ENCODE measurements at regions not wholly inside any gene's neighbourhood (a gene's known extent, or its start where the extent isn't known, plus 50 kb on each side); places are given as distances from the start of the nearest gene placed in this dataset.

DNA sequence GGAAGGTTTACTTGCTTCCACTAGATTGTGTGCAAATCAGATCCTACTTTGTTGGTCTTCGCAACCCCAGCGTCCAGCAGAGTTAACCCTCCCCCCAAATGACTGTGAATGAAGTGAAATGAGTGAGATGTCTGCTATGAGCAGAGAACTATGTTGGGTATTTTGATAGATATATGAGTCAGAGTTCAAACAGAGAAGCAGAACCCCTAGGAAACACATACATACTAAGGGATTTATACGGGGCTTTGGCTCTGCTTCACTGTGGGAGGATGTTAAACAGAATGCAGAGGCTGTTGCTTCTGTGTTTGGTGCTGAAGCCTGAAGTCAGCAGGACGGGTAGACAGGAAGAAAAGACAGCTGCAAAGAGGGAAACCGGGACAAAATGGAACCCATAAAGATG, 197.0 kb downstream of the MZT1 start:
- no peak overlapping the region for H3K4me3 ChIP-seq
- no peaks in the 10 kb centered on the region for H3K36me3 ChIP-seq (replicated peaks in 1 of 2)
- no peak overlapping the region for H3K27ac ChIP-seq
- H3K4me1 ChIP-seq (replicated peaks in 1 of 2): no peaks in the 10 kb centered on the region
- no peak for DNase-seq
- WGBS, 4 donors: 80 to 90% (median 83%) methylated on average over 5 of the region's 5 CpGs
- intact Hi-C loops (cut with DNase I): no loop called here
- no peaks in the 10 kb centered on the region for H3K9me3 ChIP-seq (replicated peaks in 1 of 3)
- TF ChIP-seq POLR2A (IDR thresholded peaks at IDR 0.05): no peak
- TF ChIP-seq, protein P1, sequence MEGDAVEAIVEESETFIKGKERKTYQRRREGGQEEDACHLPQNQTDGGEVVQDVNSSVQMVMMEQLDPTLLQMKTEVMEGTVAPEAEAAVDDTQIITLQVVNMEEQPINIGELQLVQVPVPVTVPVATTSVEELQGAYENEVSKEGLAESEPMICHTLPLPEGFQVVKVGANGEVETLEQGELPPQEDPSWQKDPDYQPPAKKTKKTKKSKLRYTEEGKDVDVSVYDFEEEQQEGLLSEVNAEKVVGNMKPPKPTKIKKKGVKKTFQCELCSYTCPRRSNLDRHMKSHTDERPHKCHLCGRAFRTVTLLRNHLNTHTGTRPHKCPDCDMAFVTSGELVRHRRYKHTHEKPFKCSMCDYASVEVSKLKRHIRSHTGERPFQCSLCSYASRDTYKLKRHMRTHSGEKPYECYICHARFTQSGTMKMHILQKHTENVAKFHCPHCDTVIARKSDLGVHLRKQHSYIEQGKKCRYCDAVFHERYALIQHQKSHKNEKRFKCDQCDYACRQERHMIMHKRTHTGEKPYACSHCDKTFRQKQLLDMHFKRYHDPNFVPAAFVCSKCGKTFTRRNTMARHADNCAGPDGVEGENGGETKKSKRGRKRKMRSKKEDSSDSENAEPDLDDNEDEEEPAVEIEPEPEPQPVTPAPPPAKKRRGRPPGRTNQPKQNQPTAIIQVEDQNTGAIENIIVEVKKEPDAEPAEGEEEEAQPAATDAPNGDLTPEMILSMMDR (IDR thresholded peaks at IDR 0.05): no peak
- no peaks in the 10 kb centered on the region for H3K27me3 ChIP-seq

DNA sequence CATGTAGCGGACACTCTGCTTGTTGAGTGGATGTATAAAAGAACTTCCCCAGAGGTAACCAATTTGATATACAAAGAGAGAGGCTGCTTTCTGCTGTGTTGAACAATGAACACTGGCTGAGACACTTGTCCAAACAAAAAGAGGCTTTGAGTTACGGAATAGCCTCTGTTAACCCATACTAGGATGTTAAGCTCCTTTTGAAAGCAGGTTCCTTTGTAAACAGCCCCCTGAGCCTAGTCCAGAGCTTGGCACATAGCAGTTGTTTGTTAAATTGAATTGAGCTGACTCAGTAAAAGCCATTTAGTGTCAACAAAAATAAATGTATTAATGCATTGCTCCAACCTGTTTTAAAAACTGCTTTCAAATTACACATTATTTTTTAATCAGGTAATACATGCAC, 200.1 kb downstream of the MZT1 start:
- TF ChIP-seq, protein P1 (IDR thresholded peaks at IDR 0.05): no peak
- no peak for TF ChIP-seq POLR2A (IDR thresholded peaks at IDR 0.05)
- Histone ChIP-seq H3K4me1 (replicated peaks in 1 of 2) (peaks cover 0 to 4% of the 10 kb centered on the region in 2 donors), H3K9me3 (replicated peaks in 1 of 3) (no peaks in the 10 kb centered on the region), H3K27me3 (no peaks in the 10 kb centered on the region), H3K27ac (no peak overlapping the region), H3K4me3 (no peak overlapping the region), H3K36me3 (replicated peaks in 1 of 2) (no peaks in the 10 kb centered on the region)
- intact Hi-C loops (cut with DNase I): no loop called here
- 83 to 100% (median 94%) methylated on average over 2 of the region's 2 CpGs for WGBS, 4 donors
- DNase-seq: no peak

DNA sequence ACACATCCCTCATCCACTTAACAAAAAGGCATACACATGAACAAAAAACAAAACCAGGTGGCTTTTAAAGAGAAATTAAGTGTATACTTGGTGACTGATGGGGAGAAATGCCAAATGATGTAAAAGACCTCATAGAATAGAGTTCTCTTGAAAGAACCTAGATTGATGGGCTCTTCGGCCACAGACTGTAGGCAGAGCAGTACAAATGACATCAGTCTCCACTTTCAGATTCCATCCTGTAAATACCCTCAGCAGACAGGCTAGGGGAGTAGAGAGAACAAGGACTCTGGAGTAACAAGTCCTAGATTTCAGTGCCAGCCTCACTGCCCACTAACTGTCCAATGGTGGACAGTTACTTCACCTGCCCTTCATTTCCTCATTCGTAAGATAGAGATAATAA, 203.8 kb downstream of the MZT1 start:
- TF ChIP-seq, protein P1 (IDR thresholded peaks at IDR 0.05): no peak
- no peak for TF ChIP-seq POLR2A (IDR thresholded peaks at IDR 0.05)
- no peak overlapping the region for H3K27ac ChIP-seq
- no peak overlapping the region for H3K4me3 ChIP-seq
- H3K4me1 ChIP-seq (replicated peaks in 1 of 2): peaks cover 0 to 4% of the 10 kb centered on the region in 2 donors
- H3K27me3 ChIP-seq: no peaks in the 10 kb centered on the region
- DNase-seq: no peak
- no peaks in the 10 kb centered on the region for H3K9me3 ChIP-seq (replicated peaks in 1 of 3)
- intact Hi-C loops (cut with DNase I): no loop called here
- H3K36me3 ChIP-seq (replicated peaks in 1 of 2): no peaks in the 10 kb centered on the region
- WGBS, 4 donors: 85 to 95% (median 91%) methylated on average over 2 of the region's 2 CpGs

DNA sequence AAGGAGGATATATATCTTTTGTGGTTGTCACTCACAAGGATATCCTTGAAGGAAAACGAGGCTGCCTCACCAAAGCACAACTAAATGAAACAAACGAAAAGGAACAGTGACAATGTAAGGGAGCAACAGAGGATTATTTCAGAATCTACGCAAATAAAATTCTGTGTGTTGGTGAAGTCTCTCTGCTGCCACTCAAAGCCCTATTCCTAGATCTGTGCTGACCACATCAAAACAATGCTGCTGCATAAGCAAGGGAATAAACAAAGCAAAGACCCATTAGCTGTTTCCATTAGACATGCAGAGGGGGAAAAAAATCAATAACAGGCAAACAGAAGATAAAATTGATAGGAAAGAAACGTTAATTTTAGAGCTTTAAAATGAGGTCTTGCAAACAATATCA, 204.4 kb downstream of the MZT1 start:
- Histone ChIP-seq H3K4me1 (replicated peaks in 1 of 2) (peaks cover 0 to 4% of the 10 kb centered on the region in 2 donors), H3K27me3 (no peaks in the 10 kb centered on the region), H3K27ac (no peak overlapping the region), H3K36me3 (replicated peaks in 1 of 2) (no peaks in the 10 kb centered on the region), H3K9me3 (replicated peaks in 1 of 3) (no peaks in the 10 kb centered on the region), H3K4me3 (no peak overlapping the region)
- WGBS, 4 donors: 48 to 52% (median 50%) methylated on average over 4 of the region's 4 CpGs
- no peak for DNase-seq
- TF ChIP-seq, protein P1 (IDR thresholded peaks at IDR 0.05): no peak
- no peak for TF ChIP-seq POLR2A (IDR thresholded peaks at IDR 0.05)
- intact Hi-C loops (cut with DNase I): no loop called here

All from adrenal gland (tissue), 9 donors.